Neuronal stem cell (in vitro differentiated cells): ENCODE measurements at regions not wholly inside any gene's neighbourhood (a gene's known extent, or its start where the extent isn't known, plus 50 kb on each side); places are given as distances from the start of the nearest gene placed in this dataset.

Experiments
- DNase-seq: peaks from one replicate; pipeline ENCODE4 v3.0.0-alpha.2; 2013; ENCODE audit warnings: low spot score
- H2AFZ ChIP-seq: one replicate; pipeline ENCODE4 v1.6.1; 2013; ENCODE audit warnings: mild to moderate bottlenecking, low read length, inconsistent platforms
- H2AK5ac ChIP-seq: 2 replicates; pipeline ENCODE4 v1.6.1; 2013; ENCODE audit warnings: low read depth, mild to moderate bottlenecking, inconsistent platforms, low read length, moderate library complexity, mixed read lengths
- H2BK120ac ChIP-seq: 2 replicates; pipeline ENCODE4 v1.6.1; 2013; ENCODE audit warnings: low read depth, mild to moderate bottlenecking, inconsistent platforms, low read length, moderate library complexity, mixed read lengths
- H2BK12ac ChIP-seq: one replicate; pipeline ENCODE4 v1.6.1; 2013; ENCODE audit warnings: low read length, inconsistent platforms
- H2BK15ac ChIP-seq: 2 replicates; pipeline ENCODE4 v1.6.1; 2013; ENCODE audit warnings: mild to moderate bottlenecking, low read length, inconsistent platforms, mixed read lengths
- H2BK5ac ChIP-seq: one replicate; pipeline ENCODE4 v1.6.1; 2013; ENCODE audit warnings: inconsistent platforms, mild to moderate bottlenecking, low read length, moderate library complexity
- H3K14ac ChIP-seq: one replicate; pipeline ENCODE4 v1.6.1; 2013; ENCODE audit warnings: low read length, inconsistent platforms
- H3K18ac ChIP-seq: 2 replicates; pipeline ENCODE4 v1.6.1; 2013; ENCODE audit warnings: low read length, inconsistent platforms
- H3K23ac ChIP-seq: 2 replicates; pipeline ENCODE4 v1.6.1; 2013; ENCODE audit warnings: low read depth, mild to moderate bottlenecking, mixed read lengths, low read length, inconsistent platforms; ENCODE audit not compliant: poor library complexity
- H3K27ac ChIP-seq: replicated peaks from 3 replicates; pipeline ENCODE4 v1.5.1; 2013; ENCODE audit warnings: low read length, inconsistent platforms
- H3K27me3 ChIP-seq, 3 experiments: 2 replicates each; pipeline ENCODE4 v1.6.1; 2013; ENCODE audit warnings: low read length in 3 of 3, mild to moderate bottlenecking in 2 of 3, inconsistent platforms in 1 of 3, low read depth in 1 of 3, mixed read lengths in 1 of 3, moderate library complexity in 1 of 3; ENCODE audit not compliant: control insufficient read depth in 3 of 3, insufficient read depth in 3 of 3
- H3K36me3 ChIP-seq, 2 donors: replicated peaks in 1 of 2; 2 replicates each; pipeline ENCODE4 v1.6.1; 2013; ENCODE audit warnings: low read length in 2 of 2; ENCODE audit not compliant: control insufficient read depth in 2 of 2, insufficient read depth in 2 of 2
- H3K4ac ChIP-seq: 2 replicates; pipeline ENCODE4 v1.6.1; 2013; ENCODE audit warnings: inconsistent platforms, mild to moderate bottlenecking, low read length, moderate library complexity
- H3K4me1 ChIP-seq, 2 donors: 1 replicate in 1 of 2; 2 replicates in 1 of 2; pipeline ENCODE4 v1.6.1; 2013; ENCODE audit warnings: low read length in 2 of 2, low read depth in 1 of 2; ENCODE audit not compliant: control insufficient read depth in 2 of 2, insufficient read depth in 1 of 2
- H3K4me2 ChIP-seq: one replicate; pipeline ENCODE4 v1.6.1; 2013; ENCODE audit warnings: mild to moderate bottlenecking, low read length, inconsistent platforms; ENCODE audit not compliant: insufficient read depth, poor library complexity, severe bottlenecking
- H3K4me3 ChIP-seq, 2 donors: 2 replicates each; pipeline ENCODE4 v1.5.1; 2013; ENCODE audit warnings: low read length in 2 of 2, mild to moderate bottlenecking in 2 of 2, inconsistent platforms in 1 of 2, moderate library complexity in 1 of 2
- H3K79me1 ChIP-seq: one replicate; pipeline ENCODE4 v1.6.1; 2013; ENCODE audit warnings: low read depth, mild to moderate bottlenecking, inconsistent platforms, low read length, moderate library complexity
- H3K9ac ChIP-seq: one replicate; pipeline ENCODE4 v1.6.1; 2013; ENCODE audit warnings: mild to moderate bottlenecking, low read depth, low read length, inconsistent platforms; ENCODE audit not compliant: poor library complexity
- H3K9me3 ChIP-seq, 2 donors: replicated peaks in 1 of 2; 2 replicates each; pipeline versions ENCODE3 to v1.6.1; 2013; ENCODE audit warnings: low read length in 2 of 2, mild to moderate bottlenecking in 2 of 2, inconsistent platforms in 1 of 2, low read depth in 1 of 2, mixed read lengths in 1 of 2, moderate library complexity in 1 of 2; ENCODE audit not compliant: control insufficient read depth in 2 of 2, insufficient read depth in 1 of 2
- H4K8ac ChIP-seq: one replicate; pipeline ENCODE4 v1.6.1; 2013; ENCODE audit warnings: low read depth, mild to moderate bottlenecking, inconsistent platforms, low read length, moderate library complexity
- H4K91ac ChIP-seq: one replicate; pipeline ENCODE4 v1.6.1; 2013; ENCODE audit warnings: low read length, low read depth, mild to moderate bottlenecking, inconsistent platforms; ENCODE audit not compliant: poor library complexity
- WGBS, 2 donors: extraction: QIAGEN DNeasy Blood & Tissue Kit; methylation state at CpG; one replicate each; pipeline ENCODE4 v1.1.7; 2013; ENCODE audit warnings: missing lambda C conversion rate in 2 of 2, mixed read lengths in 1 of 2; ENCODE audit not compliant: insufficient read length in 2 of 2, insufficient replicate concordance in 1 of 2; ENCODE audit errors: extremely low coverage in 2 of 2; 5-methylcytosine and 5-hydroxymethylcytosine counted together

GRCh38 chr2:238568455-238569440, 142.0 kb downstream of the ASB1 start:
- no peak overlapping the region for H2AFZ ChIP-seq
- H3K4me1 ChIP-seq = peaks cover 0 to 3% of the 10 kb centered on the region in 2 donors
- H2BK5ac ChIP-seq = no peak overlapping the region
- DNase-seq = no peak
- H4K8ac ChIP-seq = no peak overlapping the region
- H2BK12ac ChIP-seq = no peak overlapping the region
- no peaks in the 10 kb centered on the region for H3K9me3 ChIP-seq
- no peaks in the 10 kb centered on the region for H3K79me1 ChIP-seq
- no peak overlapping the region for H3K9ac ChIP-seq
- H2BK120ac ChIP-seq = no peak overlapping the region
- H3K4me3 ChIP-seq = no peak overlapping the region
- no peak overlapping the region for H3K14ac ChIP-seq
- WGBS, 2 donors = no CpG with 5 or more reads among the region's 27 CpGs
- H3K4me2 ChIP-seq = no peak overlapping the region
- H3K36me3 ChIP-seq = no peaks in the 10 kb centered on the region
- H3K18ac ChIP-seq = no peak overlapping the region
- no peak overlapping the region for H4K91ac ChIP-seq
- H3K27me3 ChIP-seq = peaks cover 0 to 5% (median 0%) of the 10 kb centered on the region in 3 experiments
- H3K27ac ChIP-seq = no peak overlapping the region
- no peak overlapping the region for H3K4ac ChIP-seq
- H3K23ac ChIP-seq = no peak overlapping the region
- no peak overlapping the region for H2BK15ac ChIP-seq
- peak overlapping the region; percentile 31 for H2AK5ac ChIP-seq

DNA sequence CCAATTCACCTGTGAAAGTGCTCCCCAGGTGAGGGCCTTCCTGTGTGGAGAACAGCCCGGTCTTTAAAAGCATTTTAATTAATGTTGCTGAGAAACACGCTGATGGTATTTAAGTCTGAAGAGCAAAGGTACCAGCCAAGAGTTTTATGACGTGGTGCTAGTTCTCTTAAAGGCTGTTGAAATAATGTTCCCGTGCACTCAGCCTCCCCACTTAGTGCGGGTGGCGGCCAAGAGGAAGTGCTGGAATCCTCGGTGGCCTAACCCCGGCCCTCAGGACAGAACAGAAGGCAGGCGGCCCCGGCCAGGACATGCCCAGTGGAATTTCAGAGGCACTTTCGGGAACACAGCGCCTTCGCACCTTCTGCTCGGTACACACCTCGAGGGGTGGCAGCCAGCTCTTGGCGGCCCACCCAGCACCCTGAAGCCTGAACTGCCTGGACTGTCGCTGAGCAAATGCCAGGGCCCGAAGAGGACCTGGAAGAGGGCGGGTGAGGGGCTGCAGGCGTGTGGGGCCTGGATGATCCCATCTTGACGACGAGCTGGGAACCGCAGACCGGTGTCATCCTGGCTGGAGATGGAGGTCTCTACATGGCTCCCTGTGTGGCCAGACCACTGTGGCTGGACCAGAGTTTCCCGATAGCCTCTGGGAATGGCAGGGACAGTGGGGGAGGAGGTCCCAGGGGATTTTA, 142.9 kb downstream of the ASB1 start:
- Histone ChIP-seq H3K4ac (no peak overlapping the region), H2BK5ac (no peak overlapping the region), H2AK5ac (peak overlapping the region; percentile 71), H3K4me2 (no peak overlapping the region), H3K14ac (no peak overlapping the region), H2BK15ac (no peak overlapping the region), H3K18ac (peak overlapping the region; percentile 29), H4K8ac (no peak overlapping the region), H2AFZ (peak overlapping the region; percentile 17), H3K4me3 (no peak overlapping the region), H3K9me3 (peaks cover 0 to 2% of the 10 kb centered on the region in 2 donors), H3K9ac (no peak overlapping the region), H3K27ac (no peak overlapping the region), H2BK120ac (no peak overlapping the region), H3K23ac (no peak overlapping the region), H3K36me3 (no peaks in the 10 kb centered on the region), H3K4me1 (peaks cover 0 to 2% of the 10 kb centered on the region in 2 donors), H3K27me3 (peaks cover 0 to 5% (median 0%) of the 10 kb centered on the region in 3 experiments), H2BK12ac (no peak overlapping the region), H4K91ac (no peak overlapping the region), H3K79me1 (no peaks in the 10 kb centered on the region)
- no CpG with 5 or more reads among the region's 25 CpGs for WGBS, 2 donors
- no peak for DNase-seq

DNA sequence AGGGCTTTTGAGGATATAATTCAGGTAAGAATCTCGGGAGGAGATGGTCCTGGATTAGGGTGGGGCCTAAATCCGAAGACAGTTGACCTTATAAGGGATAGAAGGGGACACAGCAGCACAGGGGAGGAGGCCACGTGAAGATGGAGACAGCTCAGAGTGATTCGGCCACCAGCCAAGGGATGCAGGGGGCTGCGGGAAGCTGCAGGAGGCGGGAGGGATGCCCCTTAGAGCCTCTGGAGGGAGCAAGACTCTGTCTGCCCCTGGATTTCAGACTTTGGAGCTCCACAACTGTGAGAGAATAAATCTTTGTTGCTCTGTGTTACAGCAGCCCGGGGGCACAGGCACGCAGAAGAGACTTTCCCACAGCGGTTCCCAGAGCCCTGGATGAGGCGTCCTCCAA, 143.7 kb downstream of the ASB1 start:
- no CpG with 5 or more reads among the region's 10 CpGs for WGBS, 2 donors
- DNase-seq = no peak

DNA sequence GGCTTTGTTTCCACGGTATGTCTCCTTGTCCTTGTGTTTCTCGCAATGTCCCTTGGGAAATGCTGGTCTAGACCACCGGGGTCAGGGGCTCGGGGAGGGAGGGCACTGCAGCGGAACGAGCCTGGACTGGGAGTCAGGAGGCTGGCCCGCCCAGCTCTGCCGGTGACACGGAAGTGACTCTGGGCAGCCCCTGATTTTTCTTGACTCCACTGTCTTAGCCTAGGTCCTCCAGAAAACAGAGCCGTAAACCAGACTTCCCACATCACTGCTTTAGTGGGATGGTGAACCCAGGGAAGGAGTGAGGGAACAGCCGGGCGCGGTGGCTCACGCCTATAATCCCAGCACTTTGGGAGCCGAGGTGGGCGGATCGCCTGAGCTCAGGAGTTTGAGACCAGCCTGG, 144.2 kb downstream of the ASB1 start:
- no peak overlapping the region for H4K8ac ChIP-seq

More for the DNA sequence above, 143.7 kb downstream of the ASB1 start:
- Histone ChIP-seq H2AFZ (no peak overlapping the region), H3K79me1 (no peaks in the 10 kb centered on the region), H3K36me3 (no peaks in the 10 kb centered on the region), H3K9ac (no peak overlapping the region), H4K8ac (no peak overlapping the region), H3K4me1 (peaks cover 0 to 2% of the 10 kb centered on the region in 2 donors), H3K27me3 (peaks cover 0 to under 1% (median 0%) of the 10 kb centered on the region in 3 experiments), H3K4ac (no peak overlapping the region), H2BK12ac (no peak overlapping the region), H2AK5ac (no peak overlapping the region), H3K14ac (no peak overlapping the region), H2BK15ac (no peak overlapping the region), H4K91ac (no peak overlapping the region), H3K23ac (no peak overlapping the region), H2BK120ac (no peak overlapping the region), H3K4me3 (no peak overlapping the region), H3K18ac (no peak overlapping the region), H2BK5ac (no peak overlapping the region), H3K4me2 (no peak overlapping the region), H3K27ac (no peak overlapping the region), H3K9me3 (peaks cover 0 to 2% of the 10 kb centered on the region in 2 donors)

More for the DNA sequence above, 144.2 kb downstream of the ASB1 start:
- Histone ChIP-seq H3K18ac (no peak overlapping the region), H3K4me1 (peaks cover 0 to 2% of the 10 kb centered on the region in 2 donors), H3K14ac (no peak overlapping the region), H2AFZ (no peak overlapping the region), H3K4ac (no peak overlapping the region), H3K9me3 (peaks cover 0 to 2% of the 10 kb centered on the region in 2 donors), H2AK5ac (no peak overlapping the region), H3K9ac (no peak overlapping the region), H2BK15ac (no peak overlapping the region), H3K27me3 (no peaks in the 10 kb centered on the region), H3K4me2 (no peak overlapping the region), H2BK12ac (no peak overlapping the region), H3K79me1 (no peaks in the 10 kb centered on the region), H3K27ac (no peak overlapping the region), H3K4me3 (no peak overlapping the region), H3K36me3 (no peaks in the 10 kb centered on the region), H3K23ac (no peak overlapping the region), H2BK120ac (no peak overlapping the region), H2BK5ac (no peak overlapping the region), H4K91ac (no peak overlapping the region)
- WGBS, 2 donors = no CpG with 5 or more reads among the region's 17 CpGs
- DNase-seq = no peak
